Prostate gland (tissue), 2 donors: ENCODE measurements at regions not wholly inside any gene's neighbourhood (a gene's known extent, or its start where the extent isn't known, plus 50 kb on each side); places are given as distances from the start of the nearest gene placed in this dataset.

Experiments used
- DNase-seq: peaks from one replicate; pipeline ENCODE4 v3.0.0-alpha.2; 2019; ENCODE audit warnings: low spot score
- H3K27ac ChIP-seq, 2 donors: fragments of 200-600 bp; sonication (generic); 2 replicates each; pipeline ENCODE4 v1.5.1; 2017 to 2019
- H3K27me3 ChIP-seq: fragments of 200-600 bp; sonication (generic); replicated peaks from 2 replicates; pipeline ENCODE4 v1.5.1; 2019; ENCODE audit not compliant: insufficient read depth
- H3K36me3 ChIP-seq, 2 donors: fragments of 200-600 bp; sonication (generic); 1 replicate in 1 of 2; 2 replicates in 1 of 2; pipeline versions ENCODE4 v1.5.1 to v1.8.1; 2017 to 2019
- H3K4me1 ChIP-seq: fragments of 200-600 bp; sonication (generic); replicated peaks from 2 replicates; pipeline ENCODE4 v1.5.1; 2019
- H3K4me3 ChIP-seq, 2 donors: fragments of 200-600 bp; sonication (generic); 2 replicates each; pipeline ENCODE4 v1.5.1; 2017 to 2019
- H3K9me3 ChIP-seq: fragments of 200-600 bp; sonication (generic); 2 replicates; pipeline ENCODE4 v1.5.1; 2017
- CTCF ChIP-seq, 4 experiments: fragments of 200-600 bp in 2 of 4; fragments of 450-650 bp in 2 of 4; sonication (generic) in 2 of 4; IDR thresholded peaks; 1 replicate in 3 of 4; 2 replicates in 1 of 4; pipeline ENCODE4 v1.5.1; 2016 to 2019; ENCODE audit warnings: antibody characterized with exemption in 4 of 4, mild to moderate bottlenecking in 2 of 4, moderate library complexity in 2 of 4
- POLR2A ChIP-seq: fragments of 450-650 bp; IDR thresholded peaks from one replicate; pipeline ENCODE4 v1.6.1; 2016; ENCODE audit warnings: antibody characterized with exemption, mild to moderate bottlenecking
- POLR2AphosphoS5 ChIP-seq: sonication (generic); formaldehyde crosslinking; IDR thresholded peaks from one replicate; pipeline ENCODE4 v1.6.1; 2017; ENCODE audit warnings: antibody characterized with exemption
- WGBS: methylation state at CpG from one replicate; pipeline ENCODE4 v1.1.5; 2018; 5-methylcytosine and 5-hydroxymethylcytosine counted together
- intact Hi-C: fragments of 100-400 bp; cut with DNase I; formaldehyde crosslinking; loops from one replicate; pipeline ENCODE4 v1.14.2; 2022

- Histone ChIP-seq H3K4me3 (no peak overlapping the region), H3K4me1 (no peaks in the 10 kb centered on the region), H3K36me3 (no peaks in the 10 kb centered on the region), H3K27ac (no peak overlapping the region), H3K27me3 (no peaks in the 10 kb centered on the region), H3K9me3 (no peaks in the 10 kb centered on the region)
- intact Hi-C loops = no loop called here
- TF ChIP-seq POLR2AphosphoS5 (no peak), POLR2A (no peak), CTCF (IDR thresholded peaks at IDR 0.05) (no peak)
- 89% methylated on average over 15 of the region's 15 CpGs for WGBS
- no peak for DNase-seq
Measured at GRCh38 chr2:46825231-46825938, 90.2 kb downstream of the MCFD2 start.

- 82% methylated on average over 3 of the region's 3 CpGs for WGBS
- Histone ChIP-seq H3K9me3 (no peaks in the 10 kb centered on the region), H3K4me3 (no peak overlapping the region), H3K36me3 (no peaks in the 10 kb centered on the region), H3K27me3 (no peaks in the 10 kb centered on the region), H3K27ac (no peak overlapping the region), H3K4me1 (no peaks in the 10 kb centered on the region)
- TF ChIP-seq POLR2AphosphoS5 (no peak), POLR2A (no peak), CTCF (IDR thresholded peaks at IDR 0.05) (no peak)
- no peak for DNase-seq
- intact Hi-C loops = no loop called here
Measured at GRCh38 chr2:46824611-46825010, 91.0 kb downstream of the MCFD2 start.

GRCh38 chr2:46821600-46821999 is 94.0 kb downstream of the MCFD2 start:
- no peaks in the 10 kb centered on the region for H3K9me3 ChIP-seq
- no peak for DNase-seq
- no peak overlapping the region for H3K27ac ChIP-seq
- 98% methylated on average over 2 of the region's 2 CpGs for WGBS
- H3K27me3 ChIP-seq = no peaks in the 10 kb centered on the region
- H3K4me3 ChIP-seq = no peak overlapping the region
- no peaks in the 10 kb centered on the region for H3K4me1 ChIP-seq
- intact Hi-C loops = no loop called here
- H3K36me3 ChIP-seq = no peaks in the 10 kb centered on the region
- TF ChIP-seq CTCF (IDR thresholded peaks at IDR 0.05) (no peak), POLR2AphosphoS5 (no peak), POLR2A (no peak)

GRCh38 chr2:46818819-46819218 is 96.8 kb downstream of the MCFD2 start:
- WGBS = 88% methylated on average over 2 of the region's 2 CpGs
- TF ChIP-seq POLR2AphosphoS5 = no peak
- TF ChIP-seq POLR2A = no peak
- no peak for TF ChIP-seq CTCF (IDR thresholded peaks at IDR 0.05)
- H3K27me3 ChIP-seq = no peaks in the 10 kb centered on the region
- no peak for DNase-seq
- peak overlapping the region in 1 of 2 donors; percentile 37 for H3K27ac ChIP-seq
- peaks cover 6% of the 10 kb centered on the region for H3K4me1 ChIP-seq
- H3K9me3 ChIP-seq = no peaks in the 10 kb centered on the region
- H3K4me3 ChIP-seq = no peak overlapping the region
- intact Hi-C loops = no loop called here
- H3K36me3 ChIP-seq = no peaks in the 10 kb centered on the region

- peak overlapping the region in 1 of 2 donors; percentile 48 for H3K27ac ChIP-seq
- H3K4me1 ChIP-seq = peaks cover 6% of the 10 kb centered on the region
- no peaks in the 10 kb centered on the region for H3K9me3 ChIP-seq
- H3K4me3 ChIP-seq = no peak overlapping the region
- TF ChIP-seq POLR2A (no peak), POLR2AphosphoS5 (peak; percentile 73)
- WGBS = 57% methylated on average over 6 of the region's 6 CpGs
- intact Hi-C loops = no loop called here
- no peak for DNase-seq
- no peaks in the 10 kb centered on the region for H3K36me3 ChIP-seq
- H3K27me3 ChIP-seq = no peaks in the 10 kb centered on the region
Measured at GRCh38 chr2:46818141-46818621, 97.4 kb downstream of the MCFD2 start.
